ENCODE measurements at regions not wholly inside any gene's neighbourhood (a gene's known extent, or its start where the extent isn't known, plus 50 kb on each side); places are given as distances from the start of the nearest gene placed in this dataset.

DNA sequence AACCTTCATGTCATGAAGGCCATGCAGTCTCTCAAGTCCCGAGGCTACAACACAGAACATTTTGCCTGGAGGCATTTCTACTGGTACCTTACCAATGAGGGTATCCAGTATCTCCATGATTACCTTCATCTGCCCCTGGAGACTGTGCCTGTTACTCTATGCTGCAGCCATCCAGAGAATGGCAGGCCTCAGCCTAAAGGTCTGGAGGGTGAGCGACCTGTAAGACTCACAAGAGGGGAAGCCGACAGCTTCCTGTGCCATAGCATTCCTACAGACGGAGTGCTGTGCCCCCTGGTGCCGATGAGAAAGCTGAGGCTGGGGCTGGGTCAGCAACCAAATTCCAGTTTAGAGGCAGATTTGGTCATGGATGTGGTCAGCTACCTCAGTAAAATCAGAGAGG is 51.3 kb upstream of the CADPS start:
- TF ChIP-seq, protein P1, sequence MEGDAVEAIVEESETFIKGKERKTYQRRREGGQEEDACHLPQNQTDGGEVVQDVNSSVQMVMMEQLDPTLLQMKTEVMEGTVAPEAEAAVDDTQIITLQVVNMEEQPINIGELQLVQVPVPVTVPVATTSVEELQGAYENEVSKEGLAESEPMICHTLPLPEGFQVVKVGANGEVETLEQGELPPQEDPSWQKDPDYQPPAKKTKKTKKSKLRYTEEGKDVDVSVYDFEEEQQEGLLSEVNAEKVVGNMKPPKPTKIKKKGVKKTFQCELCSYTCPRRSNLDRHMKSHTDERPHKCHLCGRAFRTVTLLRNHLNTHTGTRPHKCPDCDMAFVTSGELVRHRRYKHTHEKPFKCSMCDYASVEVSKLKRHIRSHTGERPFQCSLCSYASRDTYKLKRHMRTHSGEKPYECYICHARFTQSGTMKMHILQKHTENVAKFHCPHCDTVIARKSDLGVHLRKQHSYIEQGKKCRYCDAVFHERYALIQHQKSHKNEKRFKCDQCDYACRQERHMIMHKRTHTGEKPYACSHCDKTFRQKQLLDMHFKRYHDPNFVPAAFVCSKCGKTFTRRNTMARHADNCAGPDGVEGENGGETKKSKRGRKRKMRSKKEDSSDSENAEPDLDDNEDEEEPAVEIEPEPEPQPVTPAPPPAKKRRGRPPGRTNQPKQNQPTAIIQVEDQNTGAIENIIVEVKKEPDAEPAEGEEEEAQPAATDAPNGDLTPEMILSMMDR (IDR thresholded peaks at IDR 0.05; ENCODE audit: low read depth, low read length) = no peak
- no peak for DNase-seq (ENCODE audit: low read depth, low spot score)
- in situ Hi-C loops (cut with HindIII; ENCODE audit: low sequenced_read_pairs) = no loop called here
- H3K4me3 ChIP-seq (ENCODE audit: low read depth, low read length) = no peak overlapping the region

DNA sequence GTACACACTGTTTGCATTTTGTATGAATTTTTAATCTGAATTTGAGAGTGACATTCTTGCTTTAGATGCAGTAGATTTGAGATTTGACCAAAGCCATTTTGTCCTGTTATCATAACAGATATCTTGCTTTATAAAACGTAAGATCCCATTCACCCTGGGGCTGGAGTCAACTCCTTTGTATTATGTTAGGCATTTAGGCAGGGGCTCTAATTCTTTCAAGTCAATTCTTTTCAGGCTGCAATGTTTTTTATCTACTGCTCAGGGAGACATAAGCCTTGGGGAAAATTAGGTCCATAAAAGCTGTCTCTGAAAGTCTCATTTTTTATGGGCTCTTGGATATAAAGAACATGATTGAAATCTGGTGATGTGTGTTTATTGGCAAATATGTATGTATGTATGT is 53.0 kb upstream of the CADPS start:
- no peak for DNase-seq (ENCODE audit: low read depth, low spot score)
- in situ Hi-C loops (cut with HindIII; ENCODE audit: low sequenced_read_pairs) = no loop called here
- H3K4me3 ChIP-seq (ENCODE audit: low read depth, low read length) = no peak overlapping the region
- TF ChIP-seq, protein P1 (IDR thresholded peaks at IDR 0.05; ENCODE audit: low read depth, low read length) = no peak

DNA sequence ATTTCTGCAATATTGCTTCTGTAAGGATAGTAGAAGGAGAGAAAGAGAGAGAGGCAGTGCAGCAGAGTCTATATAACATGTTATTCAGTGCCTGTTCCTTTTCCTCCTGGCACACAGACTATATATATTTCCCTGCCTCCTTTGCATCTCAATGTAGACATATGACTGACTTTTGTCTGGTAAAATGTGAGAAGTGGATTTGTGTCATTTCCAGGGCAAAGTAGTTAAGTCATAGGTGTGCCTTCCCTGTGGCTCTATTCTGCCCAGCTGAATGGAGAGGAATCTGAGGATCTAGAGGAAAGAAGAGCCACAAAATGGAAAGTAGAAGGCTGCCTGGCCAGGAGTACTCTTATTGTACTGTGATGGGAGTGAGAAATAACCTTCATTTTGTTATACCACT is 54.6 kb upstream of the CADPS start:
- no peak overlapping the region for H3K4me3 ChIP-seq (ENCODE audit: low read depth, low read length)
- in situ Hi-C loops (cut with HindIII; ENCODE audit: low sequenced_read_pairs) = no loop called here
- no peak for DNase-seq (ENCODE audit: low read depth, low spot score)
- TF ChIP-seq, protein P1 (IDR thresholded peaks at IDR 0.05; ENCODE audit: low read depth, low read length) = no peak

- in situ Hi-C loops (cut with HindIII; ENCODE audit: low sequenced_read_pairs) = no loop called here
- TF ChIP-seq, protein P1 (IDR thresholded peaks at IDR 0.05; ENCODE audit: low read depth, low read length) = no peak
Measured at GRCh38 chr3:62935793-62936192, 60.6 kb upstream of the CADPS start.

DNA sequence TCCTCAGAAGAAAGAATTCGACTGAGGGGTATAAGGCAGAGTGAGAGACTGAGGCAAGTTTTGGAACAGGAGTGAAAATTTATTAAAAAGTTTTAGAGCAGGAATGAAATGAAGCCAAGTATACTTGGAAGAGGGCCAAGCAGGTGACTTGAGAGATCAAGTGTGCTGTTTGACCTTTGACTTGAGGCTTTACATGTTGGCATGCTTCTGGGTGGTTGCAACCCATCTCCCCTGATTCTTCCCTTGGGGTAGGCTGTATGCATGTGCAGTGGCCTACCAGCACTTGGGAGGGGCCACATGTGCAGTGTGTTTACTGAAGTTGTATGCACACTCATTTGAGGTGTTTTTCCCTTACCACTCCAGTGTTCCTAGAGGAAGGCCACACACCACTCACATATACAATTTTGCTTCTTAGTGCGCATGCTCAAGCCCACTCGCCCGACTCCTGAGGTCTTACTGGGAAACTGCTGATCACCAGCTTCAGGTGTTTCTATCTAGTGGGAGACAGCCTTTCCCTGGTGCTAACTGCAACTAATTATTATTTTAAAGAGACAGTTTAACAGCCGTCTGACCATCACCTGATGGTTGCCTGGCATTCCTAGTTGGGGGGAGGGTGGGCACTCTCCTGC is 61.5 kb upstream of the CADPS start:
- TF ChIP-seq, protein P1 (IDR thresholded peaks at IDR 0.05; ENCODE audit: low read depth, low read length) = no peak
- no peak overlapping the region for H3K4me3 ChIP-seq (ENCODE audit: low read depth, low read length)
- DNase-seq (ENCODE audit: low read depth, low spot score) = no peak
- in situ Hi-C loops (cut with HindIII; ENCODE audit: low sequenced_read_pairs) = no loop called here

More at GRCh38 chr3:62935793-62936192, 60.6 kb upstream of the CADPS start:
- H3K4me3 ChIP-seq (ENCODE audit: low read depth, low read length) = no peak overlapping the region
- no peak for DNase-seq (ENCODE audit: low read depth, low spot score)

DNA sequence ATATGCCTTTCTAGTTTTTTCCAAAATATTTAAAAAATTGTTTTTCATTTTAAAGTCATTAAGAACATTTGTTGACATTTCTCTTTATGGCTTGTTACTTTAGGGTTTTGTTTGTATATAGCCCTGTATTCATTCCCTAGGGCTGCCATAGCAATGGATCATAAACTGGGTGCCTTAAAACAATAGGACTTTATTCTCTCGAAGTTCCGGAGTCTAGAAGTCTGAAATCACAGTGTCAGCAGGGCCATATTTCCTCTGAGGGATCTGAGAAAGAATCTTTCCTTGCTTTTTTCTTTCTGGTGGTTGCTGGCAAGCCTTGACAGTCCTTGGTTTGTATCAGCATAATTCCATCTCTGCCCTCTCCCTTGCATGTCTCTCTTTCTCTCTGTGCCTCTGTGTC is 63.4 kb upstream of the CADPS start:
- H3K4me3 ChIP-seq (ENCODE audit: low read depth, low read length) = no peak overlapping the region
- no peak for DNase-seq (ENCODE audit: low read depth, low spot score)
- in situ Hi-C loops (cut with HindIII; ENCODE audit: low sequenced_read_pairs) = no loop called here
- TF ChIP-seq, protein P1 (IDR thresholded peaks at IDR 0.05; ENCODE audit: low read depth, low read length) = no peak

All from astrocyte of the spinal cord (primary cell).